PC-9 (cell line): ENCODE measurements at regions not wholly inside any gene's neighbourhood (a gene's known extent, or its start where the extent isn't known, plus 50 kb on each side); places are given as distances from the start of the nearest gene placed in this dataset.

Experiments used
- BruUV-seq: library from RNA; stranded (reverse); fragments of 400-500 nt; replicated peaks from 2 replicates; lab custom pipeline; 2021; lab: Mats Ljungman, UMichigan
- CTCF ChIA-PET: fragments of 300-600 bp; sonication (Branson Sonifier 250); formaldehyde crosslinking; loops from one replicate; lab custom pipeline; 2022; ENCODE audit warnings: antibody characterized with exemption; lab: Charles Lee
- POLR2A ChIA-PET: fragments of 300-600 bp; sonication (Branson Sonifier 250); formaldehyde crosslinking; loops from one replicate; lab custom pipeline; 2022; ENCODE audit warnings: antibody characterized with exemption; ENCODE audit not compliant: unreplicated experiment; lab: Charles Lee
- DNase-seq, 2 experiments: peaks; one replicate each; pipeline versions ENCODE4 v3.0.0 to v3.0.0-alpha.2; 2015 to 2022; ENCODE audit warnings: mixed read lengths in 1 of 2
- H2AFZ ChIP-seq: fragments of 200-600 bp; sonication (generic); 2 replicates; pipeline ENCODE4 v1.8.1; 2017; ENCODE audit warnings: antibody characterized with exemption
- H3F3A ChIP-seq: fragments of 200-600 bp; sonication (generic); 2 replicates; pipeline ENCODE4 v1.8.1; 2017; ENCODE audit warnings: antibody characterized with exemption, mild to moderate bottlenecking, low read depth; ENCODE audit not compliant: insufficient read depth
- H3K27ac ChIP-seq: fragments of 200-600 bp; sonication (generic); 2 replicates; pipeline ENCODE4 v1.6.1; 2016; ENCODE audit warnings: mixed run types
- H3K27me3 ChIP-seq: fragments of 200-600 bp; sonication (generic); 2 replicates; pipeline ENCODE4 v1.6.1; 2016; ENCODE audit warnings: low read depth, mixed run types; ENCODE audit not compliant: insufficient read depth
- H3K36me3 ChIP-seq: fragments of 200-600 bp; sonication (generic); 2 replicates; pipeline ENCODE4 v1.6.1; 2016; ENCODE audit warnings: low read depth, mixed run types
- H3K4me1 ChIP-seq: fragments of 200-600 bp; sonication (generic); replicated peaks from 2 replicates; pipeline ENCODE4 v1.6.1; 2016; ENCODE audit warnings: mixed run types; ENCODE audit not compliant: insufficient read depth
- H3K4me2 ChIP-seq: fragments of 200-600 bp; sonication (generic); 2 replicates; pipeline ENCODE4 v1.6.1; 2017; ENCODE audit warnings: mixed run types
- H3K4me3 ChIP-seq: fragments of 200-600 bp; sonication (generic); 2 replicates; pipeline ENCODE4 v1.6.1; 2016; ENCODE audit warnings: mixed run types
- H3K79me2 ChIP-seq: fragments of 200-600 bp; sonication (generic); 2 replicates; pipeline ENCODE4 v1.6.1; 2017; ENCODE audit warnings: low read depth, mixed run types
- H3K9me2 ChIP-seq: fragments of 200-600 bp; sonication (generic); 2 replicates; pipeline ENCODE4 v1.8.1; 2017; ENCODE audit warnings: mild to moderate bottlenecking; ENCODE audit not compliant: insufficient read depth
- H3K9me3 ChIP-seq: fragments of 200-600 bp; sonication (generic); 2 replicates; pipeline ENCODE4 v1.8.1; 2016; ENCODE audit warnings: low read depth; ENCODE audit not compliant: insufficient read depth
- H4K20me1 ChIP-seq: fragments of 200-600 bp; sonication (generic); 2 replicates; pipeline ENCODE4 v1.8.1; 2017; ENCODE audit not compliant: insufficient read depth
- CTCF ChIP-seq: fragments of 200-600 bp; sonication (generic); conservative IDR thresholded peaks from 2 replicates; pipeline ENCODE4 v1.6.1; 2017; ENCODE audit warnings: mixed run types, antibody characterized with exemption, mild to moderate bottlenecking, moderate library complexity
- EZH2 ChIP-seq: fragments of 200-600 bp; sonication (generic); IDR thresholded peaks from 2 replicates; pipeline ENCODE4 v1.8.0; 2017; ENCODE audit warnings: antibody characterized with exemption, low read depth
- intact Hi-C: fragments of 100-400 bp; cut with micrococcal nuclease; formaldehyde crosslinking; loops from one replicate; pipeline ENCODE4 v1.10.0; 2022; ENCODE audit not compliant: unreplicated experiment

- CTCF ChIA-PET: no interaction called here
- Histone ChIP-seq H2AFZ (no peak overlapping the region; the same call in 1 of the 2 replicates), H3K9me3 (no peaks in the 10 kb centered on the region)
Measured at GRCh38 chr11:127931803-127932202, 655.6 kb downstream of the ETS1 start.

GRCh38 chr11:127926721-127927120, 660.6 kb downstream of the ETS1 start:
- Histone ChIP-seq H4K20me1 (no peaks in the 10 kb centered on the region), H3K9me3 (no peaks in the 10 kb centered on the region), H2AFZ (no peak overlapping the region), H3K4me2 (no peak overlapping the region), H3K4me1 (no peaks in the 10 kb centered on the region), H3K27ac (no peak overlapping the region), H3K36me3 (no peaks in the 10 kb centered on the region), H3K79me2 (no peaks in the 10 kb centered on the region), H3K4me3 (no peak overlapping the region), H3K9me2 (no peaks in the 10 kb centered on the region), H3F3A (no peaks in the 10 kb centered on the region), H3K27me3 (peaks cover 27% of the 10 kb centered on the region)
- no peak for DNase-seq
- POLR2A ChIA-PET: no interaction called here
- CTCF ChIA-PET: no interaction called here
- intact Hi-C loops: no loop called here
- BruUV-seq: no TSS peak
- TF ChIP-seq CTCF (no peak), EZH2 (no peak)

More at GRCh38 chr11:127931803-127932202, 655.6 kb downstream of the ETS1 start:
- no peak for DNase-seq
- POLR2A ChIA-PET: interaction anchor here (0.7 kb wide), 1 partner anchor 64 kb away, joined by 3 read pairs; no protein-coding TSS in a partner anchor
- H3K4me1 ChIP-seq: no peaks in the 10 kb centered on the region
- intact Hi-C loops: no loop called here
- no peaks in the 10 kb centered on the region for H3K9me2 ChIP-seq
- BruUV-seq: no TSS peak
- H3K4me2 ChIP-seq: no peak overlapping the region
- H3F3A ChIP-seq: no peaks in the 10 kb centered on the region
- peaks cover 40% of the 10 kb centered on the region for H3K27me3 ChIP-seq
- H3K4me3 ChIP-seq: no peak overlapping the region
- no peaks in the 10 kb centered on the region for H3K36me3 ChIP-seq
- H3K79me2 ChIP-seq: no peaks in the 10 kb centered on the region
- TF ChIP-seq CTCF: no peak
- TF ChIP-seq EZH2: no peak
- H4K20me1 ChIP-seq: no peaks in the 10 kb centered on the region
- no peak overlapping the region for H3K27ac ChIP-seq

GRCh38 chr11:127925475-127925874, 661.9 kb downstream of the ETS1 start:
- no peak for DNase-seq
- Histone ChIP-seq H3K4me1 (no peaks in the 10 kb centered on the region), H3K9me3 (no peaks in the 10 kb centered on the region), H3K27me3 (peaks cover 25% of the 10 kb centered on the region), H3K4me2 (no peak overlapping the region), H3K4me3 (no peak overlapping the region), H3F3A (no peaks in the 10 kb centered on the region), H2AFZ (no peak overlapping the region), H3K79me2 (no peaks in the 10 kb centered on the region), H3K36me3 (no peaks in the 10 kb centered on the region), H3K9me2 (no peaks in the 10 kb centered on the region), H3K27ac (no peak overlapping the region), H4K20me1 (no peaks in the 10 kb centered on the region)
- BruUV-seq: no TSS peak
- POLR2A ChIA-PET: no interaction called here
- CTCF ChIA-PET: no interaction called here
- intact Hi-C loops: no loop called here
- TF ChIP-seq CTCF: no peak
